Stimulated activated naive CD4-positive, alpha-beta T cell treated with Interleukin-2 at 50 U/mL for 16 hours (primary cell): ENCODE measurements at regions not wholly inside any gene's neighbourhood (a gene's known extent, or its start where the extent isn't known, plus 50 kb on each side); places are given as distances from the start of the nearest gene placed in this dataset.

ENCODE experiments used
- DNase-seq: peaks from one replicate; lab custom pipeline; 2025; lab: John Stamatoyannopoulos, UW

DNA sequence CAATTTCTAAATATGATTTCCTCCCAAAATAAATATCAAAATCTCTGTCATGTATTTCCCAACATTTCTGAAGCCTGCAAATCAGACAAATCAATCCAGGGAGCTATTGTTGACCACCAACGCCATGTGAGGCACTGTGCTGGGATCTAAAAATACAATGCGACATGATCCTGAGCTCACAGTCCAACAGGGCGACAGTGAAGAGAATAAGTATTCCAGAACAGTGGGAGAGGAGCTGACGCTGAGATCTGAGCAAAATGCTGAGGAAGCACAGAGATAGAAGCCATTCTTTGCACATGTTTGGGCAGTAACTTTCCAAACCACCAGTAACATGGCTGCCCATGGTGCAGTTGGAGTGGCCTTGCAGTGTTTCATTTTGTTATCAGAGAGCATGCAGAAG lies 412.5 kb downstream of the LRATD1 start:
- DNase-seq, result no peak

DNA sequence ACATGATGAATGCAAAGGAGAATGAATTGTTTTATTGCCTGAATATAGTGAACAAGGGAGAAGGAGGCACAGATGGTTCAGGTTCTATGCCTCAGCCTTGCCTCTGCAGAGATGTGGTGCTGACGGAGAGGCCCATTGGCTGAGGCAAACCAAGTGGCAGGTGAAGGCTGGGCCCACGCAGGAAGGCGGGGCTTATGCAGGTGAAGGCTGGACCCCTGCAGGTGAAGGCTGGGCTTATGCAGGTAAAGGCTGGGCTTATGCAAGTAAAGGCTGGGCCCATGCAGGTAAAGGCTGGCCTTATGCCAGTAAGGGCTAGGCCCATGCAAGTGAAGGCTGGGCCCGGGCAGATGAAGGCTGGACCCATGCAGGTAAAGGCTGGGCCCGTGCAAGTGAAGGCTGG lies 414.7 kb downstream of the LRATD1 start:
- no peak for DNase-seq

DNA sequence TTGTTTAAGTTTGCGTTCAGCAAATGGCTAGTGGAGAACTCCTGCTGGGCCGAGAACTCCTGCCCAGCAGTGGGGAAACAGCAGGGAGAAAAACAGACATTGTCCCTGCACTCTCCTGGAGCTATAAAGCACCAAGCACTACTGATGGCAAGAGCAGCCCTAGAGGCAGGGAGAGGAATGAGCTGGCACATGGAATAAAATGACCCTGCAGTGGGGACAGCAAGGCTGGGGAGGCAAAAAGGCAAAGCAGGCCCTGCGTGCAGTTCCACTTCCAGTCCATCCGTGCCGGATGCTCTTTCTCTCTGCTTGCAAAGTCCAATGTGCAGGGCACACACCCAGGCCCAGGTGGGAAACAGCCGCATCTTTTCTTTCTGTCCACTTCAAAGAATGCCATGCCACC lies 415.5 kb downstream of the LRATD1 start:
- DNase-seq, result no peak

DNA sequence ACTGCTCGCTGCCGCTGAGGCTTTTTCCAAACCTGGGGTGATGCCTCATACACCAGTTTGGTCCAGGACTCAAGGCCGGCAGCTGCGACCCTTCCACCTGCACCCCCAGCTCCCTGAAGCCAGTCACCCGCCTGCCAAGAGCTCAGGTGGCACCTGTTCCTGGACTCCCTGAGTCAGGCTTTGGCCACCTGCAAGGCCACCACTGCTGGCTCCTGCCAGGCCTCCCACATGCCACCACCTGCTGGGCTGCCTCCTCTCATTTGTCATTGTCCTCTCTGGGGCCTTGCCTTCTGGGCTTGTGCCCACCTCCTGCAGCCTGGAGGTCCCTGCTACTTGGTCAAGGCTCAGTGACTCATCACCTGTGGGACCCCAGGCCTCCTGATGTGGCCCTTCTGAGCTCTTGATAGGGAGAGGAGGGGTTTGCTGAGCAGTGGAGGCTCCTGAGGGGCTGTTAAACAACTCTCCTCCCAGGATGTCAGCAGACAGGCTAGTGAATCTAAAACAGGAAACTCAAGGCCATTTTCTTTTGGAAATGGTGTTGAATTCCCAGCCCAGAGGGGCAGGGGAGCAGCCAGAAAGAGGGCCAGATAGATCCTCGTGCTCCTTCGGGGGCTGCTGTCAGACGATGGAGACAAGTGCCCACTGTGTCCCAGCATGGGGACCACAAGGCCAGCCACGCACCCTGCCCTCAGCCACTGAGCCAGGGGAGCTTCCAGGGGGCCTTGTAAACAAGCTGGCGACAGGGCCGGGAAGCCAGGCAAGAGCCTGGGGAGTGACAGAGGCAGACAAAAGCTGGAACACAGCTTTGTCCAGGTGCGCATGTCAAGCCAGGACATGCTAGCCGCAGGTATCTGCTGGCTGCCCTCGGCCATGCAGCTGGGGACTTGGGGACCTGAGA lies 416.8 kb downstream of the LRATD1 start:
- no peak for DNase-seq

DNA sequence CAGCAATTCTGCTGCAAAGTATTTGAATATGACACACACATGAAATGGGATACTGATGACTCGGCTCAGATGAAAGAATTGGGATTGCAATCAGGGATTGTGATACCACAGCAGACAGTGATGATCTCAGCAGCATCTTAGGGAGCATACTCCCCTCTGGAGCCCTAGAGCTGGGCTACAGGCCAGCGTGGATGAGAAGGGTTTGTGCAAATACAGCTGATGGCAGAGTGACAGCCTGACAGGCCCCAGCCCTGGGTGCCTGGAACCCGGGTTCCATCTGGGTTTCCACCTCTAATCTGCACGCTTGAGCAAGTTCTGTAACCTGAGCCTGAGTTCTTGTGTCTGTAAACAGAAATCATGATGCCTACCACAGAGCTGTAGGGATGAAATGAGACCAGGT lies 418.0 kb downstream of the LRATD1 start:
- DNase-seq, result no peak

GRCh38 chr2:15053542-15053941 lies 421.0 kb downstream of the LRATD1 start:
- no peak for DNase-seq

- no peak for DNase-seq
These were observed 425.7 kb downstream of the LRATD1 start for GRCh38 chr2:15058015-15058720.

GRCh38 chr2:15058721-15059157 lies 426.2 kb downstream of the LRATD1 start:
- no peak for DNase-seq

- DNase-seq, result no peak
These were observed 427.5 kb downstream of the LRATD1 start for GRCh38 chr2:15059870-15060512.

DNA sequence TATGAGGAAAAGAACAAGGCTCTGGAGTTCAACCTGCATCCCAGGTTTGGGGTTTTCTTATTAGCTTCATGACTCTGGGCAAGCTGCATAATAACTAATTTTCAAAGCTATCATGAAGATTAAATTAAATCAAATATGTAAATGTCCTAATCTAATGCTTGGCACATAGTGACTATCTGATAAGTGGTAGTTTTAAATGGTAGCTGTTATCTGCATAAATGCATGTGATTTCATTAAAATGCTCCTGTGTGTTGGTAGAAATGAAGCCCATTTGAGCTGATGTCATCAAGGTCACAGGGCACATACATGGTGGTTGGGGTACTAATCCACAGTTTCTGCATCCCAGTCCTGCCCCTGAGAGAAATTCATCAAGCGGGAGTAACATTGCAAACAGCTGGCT lies 428.8 kb downstream of the LRATD1 start:
- DNase-seq, result no peak

GRCh38 chr2:15066138-15066537 lies 433.6 kb downstream of the LRATD1 start:
- DNase-seq, result no peak

GRCh38 chr2:15069149-15069548 lies 436.6 kb downstream of the LRATD1 start:
- no peak for DNase-seq

- DNase-seq, result no peak
These were observed 440.3 kb downstream of the LRATD1 start for GRCh38 chr2:15072836-15073235.

GRCh38 chr2:15073664-15074063 lies 441.1 kb downstream of the LRATD1 start:
- no peak for DNase-seq

GRCh38 chr2:15074319-15074718 lies 441.8 kb downstream of the LRATD1 start:
- DNase-seq, result no peak

GRCh38 chr2:15074751-15075700 lies 442.5 kb downstream of the LRATD1 start:
- no peak for DNase-seq

DNA sequence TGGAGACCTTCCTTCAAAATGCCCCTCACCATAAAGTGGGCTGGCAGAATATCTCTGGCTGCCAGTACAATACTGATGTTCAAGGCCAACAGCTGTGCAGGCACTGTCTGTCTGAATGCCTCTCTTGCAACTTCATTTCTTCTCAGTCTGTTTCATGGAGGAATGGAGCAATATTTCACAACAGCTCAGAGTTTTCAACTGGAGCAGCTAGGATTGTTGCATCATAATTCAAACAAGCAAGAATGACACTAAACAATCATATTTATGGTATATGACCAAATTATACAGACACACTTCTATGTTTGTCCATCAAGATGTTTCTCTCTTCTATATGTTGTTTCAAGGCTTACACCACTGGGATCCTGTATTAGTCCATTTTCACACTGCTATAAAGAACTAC lies 444.2 kb downstream of the LRATD1 start:
- DNase-seq, result no peak

GRCh38 chr2:15081356-15081755 lies 448.8 kb downstream of the LRATD1 start:
- DNase-seq, result no peak

DNA sequence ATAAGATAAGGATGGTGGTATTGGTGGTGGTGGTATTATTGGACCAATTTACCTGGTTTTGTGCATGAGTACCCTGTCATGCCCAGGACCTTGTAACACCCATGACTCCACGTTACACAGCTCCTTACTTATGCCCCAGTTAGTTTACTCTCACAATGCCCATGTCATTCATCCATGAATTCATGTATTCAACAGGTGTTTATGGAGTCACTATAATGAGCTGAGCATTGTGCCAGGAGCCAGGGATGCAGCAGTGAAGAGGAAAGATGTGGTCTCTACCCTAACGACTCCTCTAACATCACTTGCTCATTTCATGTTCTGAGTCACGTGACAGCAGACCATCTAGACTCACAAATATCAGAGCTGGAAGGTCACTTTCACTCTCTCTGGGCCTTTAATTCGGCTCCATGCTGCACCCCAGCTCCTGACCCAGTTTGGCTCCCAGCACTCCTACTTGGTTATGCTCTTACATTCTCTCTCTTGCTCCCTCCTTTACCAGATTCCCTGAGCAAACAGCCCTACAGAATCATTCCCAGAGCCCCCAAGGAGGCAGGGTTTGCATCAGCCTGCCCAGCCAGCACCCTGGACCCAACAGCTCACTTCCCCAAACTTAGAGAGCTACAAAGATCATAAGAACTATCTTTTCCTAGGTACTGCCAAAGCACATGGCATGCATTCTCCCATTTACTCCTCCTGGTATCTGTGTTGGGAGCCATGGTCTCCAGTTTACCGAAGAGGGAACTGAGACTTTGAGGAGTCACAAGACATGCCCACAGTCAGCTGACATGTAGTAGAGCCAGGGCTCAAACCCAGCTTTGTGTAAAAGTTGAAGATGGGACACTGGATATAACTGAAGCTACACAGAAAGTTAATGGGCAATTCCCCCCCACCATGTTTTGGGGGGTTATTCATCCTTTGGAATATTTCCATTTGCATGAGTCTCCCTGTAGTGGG lies 449.9 kb downstream of the LRATD1 start:
- DNase-seq, result no peak

DNA sequence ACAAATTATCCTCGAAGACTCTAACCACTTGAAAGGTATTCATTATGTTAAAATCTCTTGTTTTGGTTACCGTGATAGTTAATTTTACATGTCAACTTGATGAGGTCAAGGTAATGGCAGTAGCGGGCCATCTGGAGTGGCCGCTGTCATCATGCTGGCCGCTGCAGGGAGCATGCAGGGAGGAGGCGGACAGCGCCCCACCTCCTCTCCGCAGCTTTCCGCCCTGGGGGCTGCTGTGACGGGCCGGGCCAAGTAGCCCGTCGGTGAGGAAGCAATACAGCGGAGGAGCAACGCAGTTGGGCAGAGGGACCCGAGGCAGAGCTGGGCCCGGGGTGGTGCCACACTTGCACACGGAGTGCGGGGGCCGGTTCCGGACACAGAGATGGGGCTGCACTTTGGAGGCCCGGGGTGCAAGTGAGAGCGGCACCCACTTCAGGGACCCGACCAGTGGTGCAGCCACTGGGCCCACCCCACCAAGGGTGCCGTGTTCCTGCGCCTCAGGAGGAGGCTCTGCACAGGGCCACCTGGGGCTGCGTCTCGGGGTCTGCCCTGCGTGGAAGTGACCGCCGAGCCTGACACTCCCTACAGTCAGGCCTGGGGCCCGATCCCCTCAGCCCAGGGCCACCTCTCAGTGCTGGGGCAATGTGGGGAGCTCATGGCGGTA lies 452.4 kb downstream of the LRATD1 start:
- DNase-seq, result no peak
